NCI-H2196 (cell line): ENCODE measurements at regions not wholly inside any gene's neighbourhood (a gene's known extent, or its start where the extent isn't known, plus 50 kb on each side); places are given as distances from the start of the nearest gene placed in this dataset.
A peak's percentile ranks its signal among the peaks of the same experiment; 100 is the strongest.
"Not testable (repeated sequence)": the region's sequence is repeated elsewhere in the genome, so short reads cannot be mapped to it uniquely, and the experiment has no call there.

Experiments
- DNase-seq: peaks from one replicate; lab custom pipeline; 2025; ENCODE audit not compliant: unreplicated experiment; lab: John Stamatoyannopoulos, UW

DNA sequence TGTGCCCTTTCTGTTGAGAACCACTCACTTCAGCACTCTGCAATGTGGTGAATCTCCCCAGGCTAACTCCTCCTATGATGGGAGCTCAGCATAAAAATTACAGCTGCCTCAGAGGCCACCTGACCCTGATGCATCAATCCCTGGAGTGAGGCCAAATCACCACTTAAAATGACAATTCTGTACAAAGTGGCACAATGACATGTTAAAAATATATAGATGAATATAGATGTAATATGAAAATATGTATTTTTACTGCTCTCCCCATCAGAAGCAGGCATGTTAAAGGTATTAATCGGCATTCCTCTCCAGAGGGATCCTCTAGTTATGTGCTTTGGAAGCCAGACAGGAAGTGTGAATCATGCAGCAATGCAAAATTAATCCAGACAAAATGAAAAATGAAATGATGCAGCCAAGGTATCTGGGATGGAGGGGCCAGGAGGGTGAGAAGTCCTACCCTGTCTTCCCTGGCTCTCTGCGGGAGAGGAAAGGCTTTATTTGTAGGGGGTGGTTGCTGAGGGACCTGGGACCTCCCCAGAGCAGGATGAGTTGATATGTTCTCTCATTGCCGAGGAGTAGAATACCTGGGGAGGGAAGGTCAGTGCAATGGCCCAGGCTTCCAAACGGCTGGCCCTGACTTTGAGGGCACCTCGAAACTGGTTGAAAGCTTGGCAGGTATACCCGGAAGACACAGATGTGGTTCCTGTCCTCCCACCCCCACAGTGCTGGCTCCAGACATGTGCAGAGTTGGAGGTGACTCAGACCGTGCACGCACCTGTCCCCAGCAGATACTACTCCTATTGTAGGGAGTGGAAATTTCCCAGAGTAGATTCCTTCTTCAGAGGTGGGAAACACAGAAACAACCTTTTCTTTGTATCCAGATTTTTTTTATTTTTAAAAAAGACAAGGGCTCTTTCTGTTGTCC is 347.9 kb upstream of the NCAM1 start:
- DNase-seq = peak; percentile 71

DNA sequence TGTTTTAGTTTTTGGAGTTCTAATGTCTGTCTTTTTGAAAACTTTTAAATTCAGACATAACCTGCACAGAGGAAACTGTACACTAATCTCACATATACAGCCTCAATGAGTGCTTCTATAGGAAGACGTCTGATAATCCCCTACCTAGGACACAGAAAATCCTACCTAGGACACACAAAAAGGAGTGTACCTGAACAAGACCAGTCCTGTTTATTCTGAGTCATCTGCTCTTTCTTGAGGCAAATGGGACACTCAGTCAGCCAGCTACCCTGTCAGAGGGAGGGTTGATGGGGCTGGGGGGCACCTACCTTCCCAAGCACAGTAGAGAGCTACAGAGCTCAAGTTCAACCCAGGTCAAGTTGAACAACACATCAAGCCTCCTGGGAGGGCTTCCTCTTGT is 346.6 kb upstream of the NCAM1 start:
- DNase-seq = no peak

DNA sequence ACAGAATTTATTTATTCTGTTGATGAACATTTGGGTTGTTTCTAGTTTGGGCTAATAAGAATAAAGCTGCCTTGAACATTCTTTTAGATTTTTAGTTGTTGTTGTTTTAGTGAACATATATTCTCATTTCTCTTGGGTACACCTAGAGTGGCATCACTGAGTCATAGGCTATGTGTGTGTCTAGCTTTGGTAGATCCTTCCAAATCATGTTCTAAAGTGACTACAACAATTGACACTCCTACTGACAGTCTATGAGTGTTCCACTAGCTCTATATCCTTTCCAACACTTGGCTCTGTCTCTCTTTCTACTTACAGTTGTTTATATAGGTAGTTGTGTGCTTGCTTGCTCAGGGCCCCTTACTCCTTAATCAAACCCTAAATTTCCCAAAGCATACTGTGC is 346.0 kb upstream of the NCAM1 start:
- DNase-seq = no peak

DNA sequence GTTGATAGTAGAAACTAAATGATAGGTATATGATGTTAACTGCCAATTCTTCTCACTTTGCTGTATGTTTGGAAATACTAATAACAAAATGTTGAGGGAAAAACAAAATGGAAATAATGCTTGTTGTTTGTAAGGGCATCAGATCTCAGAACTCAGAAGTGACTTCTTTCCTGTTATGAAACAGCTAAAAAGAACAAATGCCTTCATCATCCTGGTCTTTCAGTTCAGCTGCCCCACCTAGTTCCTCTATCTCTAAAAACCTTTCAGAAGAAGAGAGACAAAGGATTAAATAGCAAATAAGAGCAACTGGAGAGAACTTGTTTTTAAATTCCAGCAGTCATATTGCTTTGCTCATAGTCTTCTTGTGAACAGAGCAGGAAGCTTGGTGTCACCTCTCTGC is 345.3 kb upstream of the NCAM1 start:
- DNase-seq = no peak

DNA sequence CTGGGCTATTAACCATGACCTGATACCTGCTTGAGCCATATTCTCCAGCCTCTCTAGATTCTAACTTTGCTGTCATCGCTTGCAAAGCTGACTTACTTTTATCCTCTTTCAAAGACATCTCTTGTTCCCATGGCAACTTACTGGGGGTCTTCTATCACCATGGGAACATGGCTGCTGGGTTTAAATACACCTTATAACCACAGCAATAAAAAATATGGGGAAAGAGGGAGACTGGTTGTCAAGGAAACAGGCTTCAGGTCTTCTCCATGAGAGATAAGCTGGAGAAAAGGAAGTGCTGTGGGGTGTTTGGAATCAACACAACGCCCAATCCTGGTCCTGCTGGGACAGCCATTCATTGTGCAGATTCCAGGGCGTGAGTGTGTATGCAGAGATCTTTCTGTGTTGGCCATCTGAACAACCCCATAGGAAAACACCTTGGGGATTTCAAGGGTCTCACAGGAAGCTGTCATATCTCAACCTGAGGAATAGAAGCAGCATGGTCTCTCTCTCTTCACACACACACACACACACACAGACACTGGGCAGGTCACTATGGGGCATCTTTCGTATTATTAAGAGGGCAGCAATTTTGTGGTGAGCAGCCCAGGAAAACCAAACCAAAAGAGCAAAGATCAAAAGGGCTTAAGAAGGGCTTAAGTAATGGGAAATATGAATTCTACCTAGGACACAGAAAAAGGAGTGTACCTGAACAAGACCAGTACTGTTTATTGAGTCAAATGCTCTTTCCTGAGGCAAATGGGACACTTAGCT is 344.7 kb upstream of the NCAM1 start:
- no peak for DNase-seq

DNA sequence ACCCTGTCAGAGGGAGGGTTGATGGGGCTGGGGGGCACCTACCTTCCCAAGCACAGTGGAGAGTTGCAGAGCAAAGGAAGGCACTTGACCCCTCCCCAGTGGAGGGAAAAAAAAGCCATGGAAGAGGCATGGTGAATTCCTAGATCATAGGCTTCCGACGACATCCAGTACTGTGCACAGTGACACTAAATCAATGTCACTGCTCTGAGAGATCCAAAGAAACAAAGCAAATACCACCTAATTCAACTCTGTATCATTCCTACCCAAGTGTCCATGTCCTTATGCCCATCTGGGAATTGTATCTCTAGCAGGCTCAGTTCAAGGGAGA is 344.2 kb upstream of the NCAM1 start:
- DNase-seq = no peak

DNA sequence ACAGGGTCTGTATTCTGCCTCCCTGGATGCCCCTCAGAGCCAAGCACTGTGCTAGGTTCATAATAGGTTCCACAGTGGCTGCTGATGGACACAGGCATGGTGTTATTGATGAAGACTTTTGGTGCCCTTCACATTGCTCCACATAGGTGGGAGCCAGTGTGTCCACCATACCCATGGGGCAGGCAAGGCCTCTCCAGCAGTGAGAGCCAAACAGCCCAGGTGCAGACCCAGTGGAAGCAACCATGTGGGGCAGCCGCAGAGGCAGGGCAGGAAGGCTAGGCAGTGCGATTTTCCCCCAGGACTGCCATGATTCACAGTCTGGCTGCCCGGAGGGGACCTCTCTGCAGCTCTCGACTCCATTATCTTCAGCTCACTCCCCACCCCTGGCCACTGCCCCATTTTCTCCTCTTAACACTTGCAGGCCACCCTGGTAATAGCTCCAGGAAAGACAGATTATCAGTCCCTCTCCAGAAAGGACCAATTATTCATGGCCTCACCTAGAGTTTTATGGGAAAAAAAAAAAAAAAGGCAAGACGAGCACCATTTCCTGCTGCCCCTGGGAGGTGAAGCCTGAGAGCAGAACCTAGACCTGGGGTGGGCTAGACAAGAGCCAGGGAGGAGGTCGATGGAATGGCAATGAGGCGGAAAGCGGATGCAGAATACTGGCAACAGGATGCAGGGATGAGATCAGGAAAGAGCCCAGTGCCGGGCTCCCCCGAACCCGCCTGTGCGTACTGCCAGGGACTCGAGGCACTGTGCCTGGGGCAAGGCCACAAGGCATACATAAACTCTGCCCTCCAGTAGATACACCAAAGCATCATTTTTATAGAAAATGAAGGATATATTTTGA is 343.0 kb upstream of the NCAM1 start:
- DNase-seq = no peak

DNA sequence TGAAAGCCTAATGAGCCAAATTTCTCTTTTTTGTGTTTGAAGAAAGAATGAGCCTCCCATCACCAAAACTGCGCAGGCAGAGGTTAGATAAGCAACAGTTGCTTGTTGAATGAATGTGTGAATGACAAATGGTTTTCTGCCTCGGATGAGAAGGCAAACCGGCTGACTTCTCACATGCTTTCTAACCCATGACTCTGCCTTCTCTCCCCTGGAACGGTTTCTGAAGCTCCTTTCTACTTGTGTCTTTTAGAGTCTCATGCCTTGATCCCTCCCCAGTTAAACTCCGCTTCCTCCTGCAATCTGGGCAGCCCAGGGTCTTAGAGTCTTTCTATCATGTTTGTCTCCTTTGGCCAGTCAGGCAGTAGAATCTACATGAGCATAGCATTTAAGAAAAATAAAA is 342.1 kb upstream of the NCAM1 start:
- DNase-seq = no peak

DNA sequence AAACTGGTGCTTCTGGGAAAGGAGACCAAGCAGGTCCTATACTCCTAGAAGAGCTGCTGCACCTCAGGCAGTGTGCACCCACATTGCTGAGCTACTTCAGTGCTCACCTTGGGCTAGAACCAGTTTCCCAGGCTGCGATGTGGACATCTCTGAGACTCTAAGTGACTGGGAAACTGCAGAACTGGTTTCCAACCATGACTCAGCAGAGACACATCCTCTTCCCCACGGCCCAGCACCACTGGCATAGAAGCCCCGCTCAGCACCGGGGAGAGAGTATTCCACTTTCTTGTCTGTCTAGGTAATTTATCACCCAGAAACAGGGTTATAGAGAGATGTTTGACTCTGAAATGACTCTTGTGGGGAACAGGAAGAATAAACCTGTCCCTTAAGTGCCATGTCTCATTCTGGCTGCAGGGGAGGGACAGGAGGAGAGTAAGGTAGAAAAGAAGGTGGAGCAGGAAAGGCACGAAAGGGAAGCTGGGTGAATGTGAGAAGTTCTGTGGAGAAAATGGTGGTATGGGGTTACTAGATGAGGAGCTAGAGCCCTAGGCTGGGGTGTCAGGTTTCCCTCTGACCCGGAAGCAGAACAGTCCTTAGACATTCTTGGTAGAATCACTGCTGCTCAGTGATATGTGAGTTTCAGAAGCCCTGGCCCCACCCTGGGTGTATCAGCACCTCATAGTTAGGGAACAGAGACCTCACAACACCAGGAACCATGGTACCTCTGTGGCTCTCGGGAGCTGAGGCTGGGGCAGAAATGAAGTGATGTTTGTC is 340.4 kb upstream of the NCAM1 start:
- no peak for DNase-seq

DNA sequence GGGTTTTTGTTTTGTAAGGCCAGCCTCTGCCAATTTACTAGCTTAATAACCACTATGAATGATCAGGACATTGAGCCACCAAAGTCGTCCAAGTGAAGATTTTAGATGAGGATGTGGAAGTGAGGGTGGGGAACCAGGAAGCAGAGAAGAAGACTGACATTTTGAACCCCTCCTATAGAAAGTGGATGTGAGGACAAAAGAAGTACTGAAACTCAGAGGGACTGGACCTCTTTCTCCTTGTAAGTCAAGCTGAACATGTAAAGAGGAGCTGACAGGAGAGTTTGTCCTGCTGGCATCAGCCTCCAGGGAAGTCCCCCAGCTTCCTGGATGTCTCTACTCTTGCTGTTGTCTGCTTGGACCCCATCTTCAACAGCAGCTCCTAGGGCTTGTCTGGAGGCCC is 338.2 kb upstream of the NCAM1 start:
- no peak for DNase-seq

DNA sequence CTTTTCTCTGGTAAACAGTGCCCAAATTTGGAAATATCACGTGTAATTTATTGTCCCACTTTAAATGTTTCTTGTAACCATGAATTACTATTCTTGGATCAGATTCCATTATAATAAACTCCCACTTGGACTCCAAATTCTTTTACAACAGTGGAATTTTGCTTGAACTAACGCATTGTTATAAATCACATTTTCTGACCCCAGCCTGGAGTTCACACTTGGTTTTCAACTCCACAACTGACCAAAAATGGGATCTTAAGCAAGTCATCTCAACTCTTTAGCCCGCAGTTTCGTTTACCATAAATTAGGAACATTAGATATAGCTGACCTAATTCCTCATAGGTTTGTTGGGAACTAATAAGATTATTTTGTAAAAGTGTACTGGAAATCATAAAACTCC is 336.8 kb upstream of the NCAM1 start:
- no peak for DNase-seq

DNA sequence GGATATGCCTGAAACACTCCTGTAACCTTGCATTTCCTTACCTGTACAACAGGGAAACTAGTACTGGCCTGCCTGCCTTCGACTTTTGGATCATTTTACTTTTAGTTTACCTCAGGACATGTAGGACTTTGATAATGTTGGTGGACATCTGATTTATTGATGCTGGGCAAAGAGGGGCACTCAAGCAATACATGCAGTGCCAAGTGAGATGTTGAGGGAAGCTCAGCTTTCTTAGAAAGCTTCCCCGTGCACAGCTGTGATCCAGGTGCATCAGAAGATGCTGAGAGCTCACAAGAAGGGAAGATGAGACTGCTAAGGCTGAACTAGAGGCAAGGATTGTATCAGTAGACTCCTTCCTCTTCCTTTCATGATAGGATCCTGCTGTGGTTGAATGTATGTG is 336.2 kb upstream of the NCAM1 start:
- not testable (repeated sequence) for DNase-seq

DNA sequence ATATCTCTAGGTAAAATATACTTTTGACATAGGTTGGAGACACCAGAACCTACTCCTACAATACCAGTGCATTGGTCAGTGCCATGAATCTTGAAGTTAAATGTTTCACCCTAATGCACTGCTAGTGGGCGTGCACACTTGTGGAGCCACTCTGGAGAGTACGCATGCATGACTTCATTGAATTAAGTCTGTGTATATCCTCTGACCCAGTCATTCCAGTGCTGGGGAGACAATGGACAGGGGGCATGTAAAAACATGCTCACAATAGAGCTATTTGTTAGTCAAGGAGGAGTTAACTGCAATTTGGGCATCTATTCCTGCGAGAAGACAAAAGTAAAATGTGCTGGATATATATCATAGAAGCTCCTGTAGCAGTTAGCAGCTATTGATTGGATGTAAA is 335.4 kb upstream of the NCAM1 start:
- DNase-seq = no peak

DNA sequence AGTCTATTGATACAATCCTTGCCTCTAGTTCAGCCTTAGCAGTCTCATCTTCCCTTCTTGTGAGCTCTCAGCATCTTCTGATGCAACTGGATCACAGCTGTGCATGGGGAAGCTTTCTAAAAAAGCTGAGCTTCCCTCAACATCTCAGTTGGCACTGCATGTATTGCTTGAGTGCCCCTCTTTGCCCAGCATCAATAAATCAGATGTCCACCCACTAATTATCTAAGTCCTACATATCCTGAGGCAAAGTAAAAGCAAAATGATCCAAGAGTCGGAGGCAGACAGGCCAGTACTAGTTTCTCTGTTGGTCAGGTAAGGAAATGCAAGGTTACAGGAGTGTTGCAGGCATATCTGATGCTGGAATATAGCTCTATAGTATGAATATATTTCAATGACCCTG is 334.5 kb upstream of the NCAM1 start:
- no peak for DNase-seq

DNA sequence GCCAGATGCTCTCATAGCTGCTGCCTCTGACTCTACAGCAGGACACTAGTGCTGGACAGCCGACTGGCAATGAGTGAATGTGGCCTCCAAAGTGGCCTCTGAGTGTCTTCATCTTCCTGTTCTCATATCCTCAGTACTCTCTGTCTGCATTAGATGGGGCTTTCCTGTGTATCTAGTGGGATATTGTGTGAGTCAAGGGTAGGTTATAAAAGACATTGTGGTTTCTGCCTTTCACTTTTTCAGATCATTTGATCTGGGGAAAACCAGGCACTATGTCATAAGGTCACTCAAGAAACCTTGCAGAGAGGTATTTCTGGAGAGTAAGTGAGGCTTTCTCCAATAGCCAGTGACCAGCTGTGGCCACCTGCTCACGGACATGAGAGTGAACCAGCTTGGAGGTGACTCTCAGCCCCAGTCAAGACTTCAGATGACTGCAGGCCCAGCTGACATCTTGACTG is 333.6 kb upstream of the NCAM1 start:
- DNase-seq = no peak

DNA sequence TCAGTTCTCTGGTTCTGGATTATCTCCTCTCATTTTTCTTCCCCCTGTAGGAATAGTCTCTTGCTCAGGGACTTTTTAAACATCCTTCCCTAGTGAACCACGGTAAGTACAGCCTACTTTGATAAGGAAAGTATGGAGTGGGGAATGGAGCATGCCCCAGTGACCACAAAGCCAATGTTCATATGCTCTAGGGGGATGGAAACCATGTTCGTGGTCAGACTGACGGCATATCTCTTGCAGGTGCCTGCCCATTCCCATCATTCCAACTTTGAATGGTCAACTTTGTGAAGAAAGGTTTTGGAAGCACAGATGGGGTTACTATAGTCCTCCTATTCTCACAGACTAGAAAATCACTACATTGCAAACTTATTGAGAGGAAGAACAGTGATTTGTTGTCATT is 332.5 kb upstream of the NCAM1 start:
- DNase-seq = no peak

DNA sequence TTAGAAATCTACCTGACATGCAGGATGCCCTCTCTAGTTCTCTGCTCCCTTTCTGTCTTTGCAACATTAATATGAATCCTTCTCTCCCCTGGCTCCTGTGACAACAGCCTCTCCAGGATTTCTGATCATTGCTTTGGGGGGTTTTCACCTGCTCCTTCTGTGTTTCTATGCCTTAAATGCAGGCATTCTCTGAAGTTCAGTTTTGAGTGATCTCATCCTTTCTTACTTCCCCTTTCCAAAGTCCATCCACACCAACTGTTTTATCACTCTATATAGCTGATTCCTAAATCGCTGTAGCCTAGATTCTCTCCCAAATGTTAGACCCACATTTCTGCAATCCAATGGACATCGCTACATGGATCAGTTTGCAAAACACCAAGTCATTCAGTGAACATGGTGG is 330.7 kb upstream of the NCAM1 start:
- no peak for DNase-seq

DNA sequence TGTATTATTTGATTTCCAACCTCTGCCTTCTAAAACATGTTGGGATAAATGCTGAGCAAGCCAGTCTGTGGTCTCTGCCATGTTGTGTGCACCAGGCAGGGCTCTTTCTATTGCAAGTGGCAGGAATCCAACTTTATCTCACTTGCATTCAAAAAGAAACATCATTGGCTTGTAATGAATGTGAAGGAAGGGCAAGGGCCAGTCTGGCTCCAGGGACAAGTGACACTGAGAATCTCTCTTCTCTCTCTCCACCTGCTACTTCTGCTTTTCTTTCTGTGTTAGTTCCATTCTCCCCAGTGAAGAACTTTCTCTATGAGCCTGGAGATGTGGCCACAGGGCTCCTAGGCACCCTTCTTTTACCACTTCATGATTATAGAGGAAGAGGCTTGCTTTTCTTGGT is 329.9 kb upstream of the NCAM1 start:
- DNase-seq = no peak

DNA sequence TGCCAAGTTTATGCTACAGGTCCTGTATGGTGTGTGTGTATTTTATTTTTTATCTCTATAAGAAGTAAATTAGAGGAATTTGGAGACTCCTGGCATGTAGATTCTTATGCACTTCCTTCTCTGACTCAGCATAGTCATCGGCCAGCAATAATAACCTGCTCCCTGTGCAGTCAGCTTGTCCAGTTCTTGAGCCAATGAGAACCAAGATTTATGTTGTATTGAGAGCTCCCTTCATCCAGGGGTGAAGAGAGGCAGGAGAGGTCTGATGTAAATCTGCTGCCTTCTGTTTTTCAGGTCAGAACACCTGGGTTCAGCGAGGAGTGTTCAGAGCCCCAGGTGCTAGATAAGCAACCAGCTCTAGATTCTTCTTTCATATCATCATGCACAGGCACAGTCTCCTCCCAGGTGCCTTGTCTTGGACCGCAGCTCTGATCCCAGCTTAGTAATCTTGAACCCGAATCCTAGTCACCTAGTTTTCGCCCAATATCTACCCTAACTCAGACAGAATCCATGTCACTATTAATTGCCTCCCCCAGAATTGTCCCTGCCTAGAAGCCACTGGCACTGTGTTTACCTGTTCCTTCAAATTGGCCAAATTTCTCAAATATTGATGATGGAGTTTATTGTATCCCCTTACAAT is 328.2 kb upstream of the NCAM1 start:
- no peak for DNase-seq

DNA sequence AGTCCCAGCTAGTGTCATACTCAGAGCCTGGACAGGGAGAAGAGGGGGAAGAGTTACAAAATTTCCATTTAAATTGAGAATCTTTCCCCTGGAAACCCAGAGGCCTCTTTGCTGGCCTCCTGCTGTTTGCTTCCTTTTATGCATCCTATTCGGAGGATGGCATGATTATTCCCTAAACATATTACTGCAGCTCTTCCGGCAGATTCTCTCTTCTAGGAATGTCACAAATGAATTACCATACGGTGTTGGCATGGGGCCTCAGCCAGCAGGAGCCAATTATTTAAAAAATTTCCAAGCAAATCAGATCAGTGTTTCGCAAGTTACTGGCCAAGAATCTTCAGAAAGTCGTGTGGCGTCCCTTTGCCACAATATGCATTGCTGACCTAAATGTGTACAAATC is 326.7 kb upstream of the NCAM1 start:
- no peak for DNase-seq
